ENCODE measurements at regions not wholly inside any gene's neighbourhood (a gene's known extent, or its start where the extent isn't known, plus 50 kb on each side); places are given as distances from the start of the nearest gene placed in this dataset.

DNA sequence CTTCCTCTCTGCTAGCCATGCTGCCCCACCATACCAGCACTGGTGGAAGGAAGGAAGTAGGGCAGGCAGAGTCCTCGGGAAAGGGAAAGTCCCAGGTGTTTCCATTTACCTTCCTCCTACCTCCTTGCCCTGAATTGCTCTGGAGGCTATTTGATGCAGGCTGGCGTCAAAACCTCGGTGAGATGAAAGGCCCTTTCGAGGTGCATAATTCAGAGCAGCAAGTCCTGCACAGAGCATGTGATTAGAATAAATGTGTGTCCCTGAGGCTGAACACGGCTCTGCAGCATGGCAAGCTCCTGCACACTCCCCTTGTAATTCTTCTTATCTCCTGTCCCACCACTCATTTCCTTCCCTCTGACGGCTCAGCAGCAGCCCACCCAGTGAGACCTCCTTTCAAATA lies 98.7 kb upstream of the LRFN2 start:
- TF ChIP-seq, protein P1, sequence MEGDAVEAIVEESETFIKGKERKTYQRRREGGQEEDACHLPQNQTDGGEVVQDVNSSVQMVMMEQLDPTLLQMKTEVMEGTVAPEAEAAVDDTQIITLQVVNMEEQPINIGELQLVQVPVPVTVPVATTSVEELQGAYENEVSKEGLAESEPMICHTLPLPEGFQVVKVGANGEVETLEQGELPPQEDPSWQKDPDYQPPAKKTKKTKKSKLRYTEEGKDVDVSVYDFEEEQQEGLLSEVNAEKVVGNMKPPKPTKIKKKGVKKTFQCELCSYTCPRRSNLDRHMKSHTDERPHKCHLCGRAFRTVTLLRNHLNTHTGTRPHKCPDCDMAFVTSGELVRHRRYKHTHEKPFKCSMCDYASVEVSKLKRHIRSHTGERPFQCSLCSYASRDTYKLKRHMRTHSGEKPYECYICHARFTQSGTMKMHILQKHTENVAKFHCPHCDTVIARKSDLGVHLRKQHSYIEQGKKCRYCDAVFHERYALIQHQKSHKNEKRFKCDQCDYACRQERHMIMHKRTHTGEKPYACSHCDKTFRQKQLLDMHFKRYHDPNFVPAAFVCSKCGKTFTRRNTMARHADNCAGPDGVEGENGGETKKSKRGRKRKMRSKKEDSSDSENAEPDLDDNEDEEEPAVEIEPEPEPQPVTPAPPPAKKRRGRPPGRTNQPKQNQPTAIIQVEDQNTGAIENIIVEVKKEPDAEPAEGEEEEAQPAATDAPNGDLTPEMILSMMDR (IDR thresholded peaks at IDR 0.05) = no peak
- no peak for TF ChIP-seq EP300 (IDR thresholded peaks at IDR 0.05)
